HG03064 (cell line): ENCODE measurements at regions not wholly inside any gene's neighbourhood (a gene's known extent, or its start where the extent isn't known, plus 50 kb on each side); places are given as distances from the start of the nearest gene placed in this dataset.

Experiments
- ATAC-seq: cut with Tn5 transposase; IDR thresholded peaks from one replicate; pipeline ENCODE4 v1.9.1; 2021; ENCODE audit warnings: low read depth; ENCODE audit not compliant: unreplicated experiment

- ATAC-seq: no peak
Observed at GRCh38 chr6:63521475-63522210, 50.6 kb upstream of the LOC128125822 start.
